ENCODE measurements at regions not wholly inside any gene's neighbourhood (a gene's known extent, or its start where the extent isn't known, plus 50 kb on each side); places are given as distances from the start of the nearest gene placed in this dataset.
A peak's percentile ranks its signal among the peaks of the same experiment; 100 is the strongest.

DNA sequence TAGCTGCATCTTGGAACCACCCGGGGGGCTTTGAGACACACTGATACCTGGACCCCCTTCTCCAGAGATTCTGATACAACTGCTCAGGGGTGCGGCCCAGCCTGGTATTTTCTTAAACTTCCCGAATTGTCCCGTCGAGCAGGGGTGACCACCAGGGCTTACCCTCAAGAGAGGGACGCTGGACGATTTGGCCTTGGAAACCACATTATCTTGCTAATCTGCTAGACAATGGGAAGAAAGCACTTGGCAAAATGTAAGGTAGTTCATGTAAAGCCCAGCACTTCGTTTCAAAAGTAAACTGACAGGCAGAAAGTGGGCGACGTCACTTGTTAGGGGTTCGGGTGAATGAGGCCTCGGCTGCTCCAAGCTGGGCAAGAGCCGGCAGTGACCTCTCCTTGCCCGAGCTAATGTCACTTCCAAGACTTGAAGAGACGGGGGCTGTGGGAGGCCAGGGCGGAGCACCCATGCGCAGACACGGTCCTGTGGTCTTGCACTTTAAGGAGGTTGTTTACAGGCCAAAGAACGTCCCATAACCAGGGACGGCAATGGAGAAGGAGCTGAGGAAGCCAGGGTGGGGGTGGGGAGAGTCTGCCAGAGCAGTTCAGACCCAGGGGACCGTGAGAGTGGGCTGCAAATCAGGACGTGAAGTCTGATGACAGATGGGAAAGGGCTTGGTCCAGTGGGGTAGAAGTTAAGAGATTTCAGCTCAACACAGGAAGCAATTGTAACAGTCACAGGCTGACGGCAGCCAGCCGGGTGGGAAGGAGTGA, 152.7 kb upstream of the GSE1 start:
- Histone ChIP-seq H3K27me3 (ENCODE audit: control insufficient read depth in 1 of 2, insufficient read depth in 2 of 2, low read length in 2 of 2) (peaks cover 32 to 77% of the 10 kb centered on the region in 2 experiments), H3K4me3 (replicated peaks in 1 of 3; ENCODE audit: insufficient read depth in 1 of 3, low read depth in 2 of 3, low read length in 3 of 3) (no peak overlapping the region), H2AFZ (ENCODE audit: low read length) (no peak overlapping the region), H3K9ac (ENCODE audit: insufficient read depth, low read depth, low read length) (no peak overlapping the region), H3K27ac (ENCODE audit: extremely low read length, insufficient read depth, low read length) (no peak overlapping the region), H3K4me1 (ENCODE audit: insufficient read depth, low read length) (peaks cover 51% of the 10 kb centered on the region), H3K79me2 (ENCODE audit: insufficient read depth, low read length) (no peaks in the 10 kb centered on the region), H3K36me3 (replicated peaks in 1 of 2; ENCODE audit: control insufficient read depth in 1 of 2, insufficient read depth in 2 of 2, low read length in 2 of 2) (no peaks in the 10 kb centered on the region), H3K4me2 (ENCODE audit: low read depth, low read length) (peak overlapping the region; percentile 36; the same call in 1 of the 2 replicates), H3K9me3 (ENCODE audit: low read length) (no peaks in the 10 kb centered on the region), H4K20me1 (ENCODE audit: insufficient read depth, low read length) (peaks cover 34% of the 10 kb centered on the region; the same call in 1 of the 2 replicates)
- POLR2A ChIA-PET: interaction anchor here (1.3 to 1.6 kb wide), 2 partner anchors 11 to 75 kb away, joined by 3 to 6 read pairs; no protein-coding TSS in a partner anchor
- 31% methylated on average over 24 of the region's 24 CpGs for WGBS (ENCODE audit: low lambda C conversion rate)
- FAIRE-seq (no peak), DNase-seq (ENCODE audit: low spot score) (no peak), ATAC-seq (no peak)
- CTCF ChIA-PET (ENCODE audit: low intra/inter-chr PET ratio, low total read pairs): no interaction called here
- intact Hi-C loops (cut with micrococcal nuclease; ENCODE audit: unreplicated experiment) (no loop called here), in situ Hi-C loops (cut with HindIII; ENCODE audit: extremely low pct_ligation_motif_present, low pct_unique_long_range_greater_than_20kb) (no loop called here)
- BruUV-seq (replicated peaks): no TSS peak
- TF ChIP-seq, protein P1, sequence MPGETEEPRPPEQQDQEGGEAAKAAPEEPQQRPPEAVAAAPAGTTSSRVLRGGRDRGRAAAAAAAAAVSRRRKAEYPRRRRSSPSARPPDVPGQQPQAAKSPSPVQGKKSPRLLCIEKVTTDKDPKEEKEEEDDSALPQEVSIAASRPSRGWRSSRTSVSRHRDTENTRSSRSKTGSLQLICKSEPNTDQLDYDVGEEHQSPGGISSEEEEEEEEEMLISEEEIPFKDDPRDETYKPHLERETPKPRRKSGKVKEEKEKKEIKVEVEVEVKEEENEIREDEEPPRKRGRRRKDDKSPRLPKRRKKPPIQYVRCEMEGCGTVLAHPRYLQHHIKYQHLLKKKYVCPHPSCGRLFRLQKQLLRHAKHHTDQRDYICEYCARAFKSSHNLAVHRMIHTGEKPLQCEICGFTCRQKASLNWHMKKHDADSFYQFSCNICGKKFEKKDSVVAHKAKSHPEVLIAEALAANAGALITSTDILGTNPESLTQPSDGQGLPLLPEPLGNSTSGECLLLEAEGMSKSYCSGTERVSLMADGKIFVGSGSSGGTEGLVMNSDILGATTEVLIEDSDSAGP (CRISPR knock-in tag; IDR thresholded peaks at IDR 0.05; ENCODE audit: borderline replicate concordance): peak; percentile 41; the same call in 1 of the 2 replicates
- TF ChIP-seq ZBTB3 (CRISPR knock-in tag; IDR thresholded peaks at IDR 0.05; ENCODE audit: borderline replicate concordance, low read depth): no peak
- no peak for TF ChIP-seq RBAK (CRISPR knock-in tag; IDR thresholded peaks at IDR 0.05)
- TF ChIP-seq ATF7 (IDR thresholded peaks at IDR 0.05): peak; percentile 45
- no peak for TF ChIP-seq ATF7 (CRISPR knock-in tag; IDR thresholded peaks at IDR 0.05)
- no peak for TF ChIP-seq ATRX (CRISPR knock-in tag; IDR thresholded peaks at IDR 0.05; ENCODE audit: borderline replicate concordance)
- TF ChIP-seq, protein P2, sequence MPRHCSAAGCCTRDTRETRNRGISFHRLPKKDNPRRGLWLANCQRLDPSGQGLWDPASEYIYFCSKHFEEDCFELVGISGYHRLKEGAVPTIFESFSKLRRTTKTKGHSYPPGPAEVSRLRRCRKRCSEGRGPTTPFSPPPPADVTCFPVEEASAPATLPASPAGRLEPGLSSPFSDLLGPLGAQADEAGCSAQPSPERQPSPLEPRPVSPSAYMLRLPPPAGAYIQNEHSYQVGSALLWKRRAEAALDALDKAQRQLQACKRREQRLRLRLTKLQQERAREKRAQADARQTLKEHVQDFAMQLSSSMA (CRISPR knock-in tag; IDR thresholded peaks at IDR 0.05): no peak
- peak; percentile 35; the same call in 1 of the 2 replicates for TF ChIP-seq ZNF839 (CRISPR knock-in tag; IDR thresholded peaks at IDR 0.05; ENCODE audit: borderline replicate concordance)
- TF ChIP-seq NRL (CRISPR knock-in tag; IDR thresholded peaks at IDR 0.05; ENCODE audit: borderline replicate concordance): 0 out of 2 replicates have a peak, but pooled peaks have one; percentile 27
- 0 out of 2 replicates have a peak, but pooled peaks have one; percentile 16 for TF ChIP-seq GABPB1 (CRISPR knock-in tag; IDR thresholded peaks at IDR 0.05)
- TF ChIP-seq ARHGAP35 (CRISPR knock-in tag; IDR thresholded peaks at IDR 0.05; ENCODE audit: borderline replicate concordance): no peak
- TF ChIP-seq, protein P3, sequence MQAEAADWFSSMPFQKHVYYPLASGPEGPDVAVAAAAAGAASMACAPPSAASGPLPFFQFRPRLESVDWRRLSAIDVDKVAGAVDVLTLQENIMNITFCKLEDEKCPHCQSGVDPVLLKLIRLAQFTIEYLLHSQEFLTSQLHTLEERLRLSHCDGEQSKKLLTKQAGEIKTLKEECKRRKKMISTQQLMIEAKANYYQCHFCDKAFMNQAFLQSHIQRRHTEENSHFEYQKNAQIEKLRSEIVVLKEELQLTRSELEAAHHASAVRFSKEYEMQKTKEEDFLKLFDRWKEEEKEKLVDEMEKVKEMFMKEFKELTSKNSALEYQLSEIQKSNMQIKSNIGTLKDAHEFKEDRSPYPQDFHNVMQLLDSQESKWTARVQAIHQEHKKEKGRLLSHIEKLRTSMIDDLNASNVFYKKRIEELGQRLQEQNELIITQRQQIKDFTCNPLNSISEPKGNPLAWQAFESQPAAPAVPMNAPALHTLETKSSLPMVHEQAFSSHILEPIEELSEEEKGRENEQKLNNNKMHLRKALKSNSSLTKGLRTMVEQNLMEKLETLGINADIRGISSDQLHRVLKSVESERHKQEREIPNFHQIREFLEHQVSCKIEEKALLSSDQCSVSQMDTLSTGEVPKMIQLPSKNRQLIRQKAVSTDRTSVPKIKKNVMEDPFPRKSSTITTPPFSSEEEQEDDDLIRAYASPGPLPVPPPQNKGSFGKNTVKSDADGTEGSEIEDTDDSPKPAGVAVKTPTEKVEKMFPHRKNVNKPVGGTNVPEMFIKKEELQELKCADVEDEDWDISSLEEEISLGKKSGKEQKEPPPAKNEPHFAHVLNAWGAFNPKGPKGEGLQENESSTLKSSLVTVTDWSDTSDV (CRISPR knock-in tag; IDR thresholded peaks at IDR 0.05): no peak
- no peak for TF ChIP-seq RARG (CRISPR knock-in tag; IDR thresholded peaks at IDR 0.05; ENCODE audit: low read depth)
- 0 out of 2 replicates have a peak, but pooled peaks have one; percentile 7 for TF ChIP-seq ZNF792 (CRISPR knock-in tag; IDR thresholded peaks at IDR 0.05)
- TF ChIP-seq FOXC1 (CRISPR knock-in tag; IDR thresholded peaks at IDR 0.05; ENCODE audit: borderline replicate concordance): no peak
- no peak for TF ChIP-seq ZNF430 (CRISPR knock-in tag; IDR thresholded peaks at IDR 0.05)
- TF ChIP-seq NCOR1 (IDR thresholded peaks at IDR 0.05; ENCODE audit: borderline replicate concordance, low read length): no peak
- TF ChIP-seq ZMYM2 (CRISPR knock-in tag; IDR thresholded peaks at IDR 0.05): no peak
- TF ChIP-seq PITX1 (CRISPR knock-in tag; IDR thresholded peaks at IDR 0.05): 0 out of 2 replicates have a peak, but pooled peaks have one; percentile 13
- 0 out of 2 replicates have a peak, but pooled peaks have one; percentile 52 for TF ChIP-seq ZNF891 (CRISPR knock-in tag; IDR thresholded peaks at IDR 0.05)
